Gastroesophageal sphincter (tissue), 3 donors: ENCODE measurements at regions not wholly inside any gene's neighbourhood (a gene's known extent, or its start where the extent isn't known, plus 50 kb on each side); places are given as distances from the start of the nearest gene placed in this dataset.

Experiments used
- CTCF ChIP-seq, 4 experiments: fragments of 200-600 bp in 2 of 4; fragments of 450-650 bp in 2 of 4; sonication (generic) in 1 of 4; IDR thresholded peaks; one replicate each; pipeline ENCODE4 v1.5.1; 2017 to 2019; ENCODE audit warnings: antibody characterized with exemption in 4 of 4, mild to moderate bottlenecking in 2 of 4, moderate library complexity in 2 of 4
- POLR2A ChIP-seq, 2 donors: fragments of 450-650 bp; IDR thresholded peaks; one replicate each; pipeline ENCODE4 v1.6.1; 2017; ENCODE audit warnings: antibody characterized with exemption in 2 of 2, mild to moderate bottlenecking in 2 of 2, moderate library complexity in 1 of 2

- TF ChIP-seq CTCF (IDR thresholded peaks at IDR 0.05) (no peak), POLR2A (IDR thresholded peaks at IDR 0.05) (no peak)
Observed at GRCh38 chr12:102297412-102297811, 99.8 kb upstream of the PMCH start.
